Esophagus squamous epithelium (tissue), 4 donors: ENCODE measurements at regions not wholly inside any gene's neighbourhood (a gene's known extent, or its start where the extent isn't known, plus 50 kb on each side); places are given as distances from the start of the nearest gene placed in this dataset.

ENCODE experiments used
- CTCF ChIP-seq, 6 experiments: fragments of 450-650 bp in 4 of 6; fragments of 200-600 bp in 2 of 6; sonication (generic) in 2 of 6; IDR thresholded peaks; one replicate each; pipeline ENCODE4 v1.5.1; 2016 to 2019; ENCODE audit warnings: antibody characterized with exemption in 6 of 6, mild to moderate bottlenecking in 4 of 6, moderate library complexity in 4 of 6
- POLR2A ChIP-seq, 4 donors: fragments of 450-650 bp; IDR thresholded peaks; one replicate each; pipeline ENCODE4 v1.6.1; 2017; ENCODE audit warnings: antibody characterized with exemption in 4 of 4, mild to moderate bottlenecking in 4 of 4, moderate library complexity in 3 of 4

- TF ChIP-seq CTCF (IDR thresholded peaks at IDR 0.05) (no peak), POLR2A (IDR thresholded peaks at IDR 0.05) (no peak)
Observed at GRCh38 chr11:29271616-29272015, 745.2 kb downstream of the KCNA4 start.
